Panc1 (cell line): ENCODE measurements at regions not wholly inside any gene's neighbourhood (a gene's known extent, or its start where the extent isn't known, plus 50 kb on each side); places are given as distances from the start of the nearest gene placed in this dataset.

Source experiments
- ATAC-seq: fragments of 200-7000 bp; cut with Tn5 transposase; 2 replicates; pipeline ENCODE4 v1.9.1; 2020; ENCODE audit warnings: mild to moderate bottlenecking, moderate library complexity
- BruUV-seq: library from RNA; stranded (reverse); fragments of 400-500 nt; replicated peaks from 2 replicates; lab custom pipeline; 2021; lab: Mats Ljungman, UMichigan
- CTCF ChIA-PET: fragments of 300-600 bp; sonication (Branson Sonifier 250); formaldehyde crosslinking; loops from one replicate; lab custom pipeline; 2022; ENCODE audit warnings: antibody characterized with exemption; lab: Charles Lee
- POLR2A ChIA-PET: fragments of 300-600 bp; sonication (Branson Sonifier 250); formaldehyde crosslinking; loops from one replicate; lab custom pipeline; 2022; ENCODE audit warnings: antibody characterized with exemption; lab: Charles Lee
- DNase-seq: peaks from one replicate; pipeline ENCODE4 v3.0.0-alpha.2; 2010; ENCODE audit warnings: low read depth, low spot score
- H3K27ac ChIP-seq: 2 replicates; pipeline ENCODE4 v1.5.1; 2011; ENCODE audit warnings: mild to moderate bottlenecking, low read length, inconsistent platforms
- H3K27me3 ChIP-seq: fragments of 200-500 bp; sonication (Bioruptor generic); 2 replicates; pipeline ENCODE4 v1.6.0; 2014; ENCODE audit warnings: low read length, inconsistent platforms; ENCODE audit not compliant: control insufficient read depth, insufficient read depth
- H3K36me3 ChIP-seq: fragments of 200-500 bp; sonication (Bioruptor generic); 2 replicates; pipeline ENCODE4 v1.5.1; 2014; ENCODE audit warnings: inconsistent platforms, mild to moderate bottlenecking, low read length, moderate library complexity; ENCODE audit not compliant: control insufficient read depth, insufficient read depth
- H3K4me1 ChIP-seq: 2 replicates; pipeline ENCODE4 v1.5.1; 2011; ENCODE audit warnings: inconsistent platforms, mild to moderate bottlenecking, low read length, moderate library complexity; ENCODE audit not compliant: control insufficient read depth, insufficient read depth
- H3K4me3 ChIP-seq, 2 experiments: 2 replicates each; pipeline ENCODE4 v1.5.1; 2011 to 2012; ENCODE audit warnings: low read depth in 2 of 2, low read length in 2 of 2, mild to moderate bottlenecking in 2 of 2, inconsistent platforms in 1 of 2, moderate library complexity in 1 of 2
- H3K9me3 ChIP-seq: fragments of 200-500 bp; sonication (Bioruptor generic); 2 replicates; pipeline ENCODE4 v1.5.1; 2014; ENCODE audit warnings: low read depth, mild to moderate bottlenecking, inconsistent platforms, low read length, moderate library complexity; ENCODE audit not compliant: control insufficient read depth, insufficient read depth
- CTCF ChIP-seq: fragments of 450-650 bp; IDR thresholded peaks from 2 replicates; pipeline ENCODE4 v1.5.1; 2017; ENCODE audit warnings: mild to moderate bottlenecking
- POLR2AphosphoS5 ChIP-seq: IDR thresholded peaks from 2 replicates; pipeline ENCODE4 v1.6.1; 2012; ENCODE audit warnings: mild to moderate bottlenecking, low read depth, low read length, moderate library complexity
- REST ChIP-seq, 2 experiments: IDR thresholded peaks; 2 replicates each; pipeline ENCODE4 v1.6.1; 2011 to 2012; ENCODE audit warnings: low read depth in 2 of 2, control low read depth in 1 of 2, low read length in 1 of 2, mild to moderate bottlenecking in 1 of 2, moderate library complexity in 1 of 2; ENCODE audit not compliant: insufficient read depth in 1 of 2
- SIN3A ChIP-seq: IDR thresholded peaks from 2 replicates; pipeline ENCODE4 v1.6.1; 2012; ENCODE audit warnings: low read depth, mild to moderate bottlenecking, low read length, moderate library complexity, borderline replicate concordance; ENCODE audit not compliant: insufficient read depth
- TCF7L2 ChIP-seq: IDR thresholded peaks from 2 replicates; pipeline ENCODE4 v1.6.1; 2011; ENCODE audit warnings: mild to moderate bottlenecking, low read depth, low read length, inconsistent platforms
- in situ Hi-C: cut with HindIII; loops from 2 replicates; pipeline ENCODE4 v1.10.0; 2016; ENCODE audit warnings: low sequenced_read_pairs, low pct_unique_long_range_greater_than_20kb
- intact Hi-C: fragments of 100-400 bp; cut with micrococcal nuclease; formaldehyde crosslinking; loops from one replicate; pipeline ENCODE4 v1.10.0; 2022; ENCODE audit not compliant: unreplicated experiment

GRCh38 chr5:75837258-75837841 lies 120.1 kb upstream of the POC5 start:
- no peaks in the 10 kb centered on the region for H3K4me1 ChIP-seq
- intact Hi-C loops (no loop called here), in situ Hi-C loops (no loop called here)
- CTCF ChIA-PET = no interaction called here
- H3K27me3 ChIP-seq = no peaks in the 10 kb centered on the region
- POLR2A ChIA-PET = no interaction called here
- BruUV-seq = no TSS peak
- no peaks in the 10 kb centered on the region for H3K36me3 ChIP-seq
- H3K9me3 ChIP-seq = no peaks in the 10 kb centered on the region
- H3K4me3 ChIP-seq = no peak overlapping the region
- H3K27ac ChIP-seq = no peak overlapping the region
- ATAC-seq (no peak), DNase-seq (no peak)
- no peak for TF ChIP-seq SIN3A
- no peak for TF ChIP-seq REST (IDR thresholded peaks at IDR 0.05; ENCODE audit: insufficient read depth in 1 of 2, low read depth in 2 of 2, low read length in 1 of 2)
- TF ChIP-seq TCF7L2 = no peak
- TF ChIP-seq CTCF = no peak
- no peak for TF ChIP-seq POLR2AphosphoS5

DNA sequence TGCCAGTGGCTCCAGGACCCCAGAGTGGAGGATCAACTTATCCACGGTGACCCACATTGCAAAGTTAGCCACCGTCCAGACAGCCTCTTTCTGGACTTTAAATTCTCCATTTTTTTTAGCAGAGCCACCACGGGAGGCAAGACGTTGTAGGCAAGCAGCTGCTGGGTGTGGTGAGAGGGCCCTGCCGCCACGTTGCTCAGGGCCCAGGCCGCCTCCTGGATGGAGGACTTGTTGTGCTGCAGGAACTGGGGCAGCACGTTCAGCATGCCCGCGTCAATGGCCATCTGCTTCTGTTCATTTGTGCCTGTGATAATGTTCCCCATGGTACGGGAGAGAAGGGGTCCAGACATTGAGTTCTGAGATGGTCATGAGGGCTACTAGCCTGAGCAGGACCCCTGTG lies 114.3 kb upstream of the POC5 start:
- DNase-seq (no peak), ATAC-seq (no peak)
- TF ChIP-seq TCF7L2 (no peak), SIN3A (no peak), POLR2AphosphoS5 (no peak), REST (IDR thresholded peaks at IDR 0.05; ENCODE audit: insufficient read depth in 1 of 2, low read depth in 2 of 2, low read length in 1 of 2) (no peak), CTCF (no peak)
- BruUV-seq = no TSS peak
- no peaks in the 10 kb centered on the region for H3K4me1 ChIP-seq
- ChIA-PET POLR2A (no interaction called here), CTCF (no interaction called here)
- H3K36me3 ChIP-seq = no peaks in the 10 kb centered on the region
- no peak overlapping the region for H3K4me3 ChIP-seq
- H3K27ac ChIP-seq = no peak overlapping the region
- H3K9me3 ChIP-seq = no peaks in the 10 kb centered on the region
- peaks cover 6% of the 10 kb centered on the region; the same call in 1 of the 2 replicates for H3K27me3 ChIP-seq
- in situ Hi-C loops = no loop called here
- intact Hi-C loops = no loop called here
